OCI-LY7 (cell line): ENCODE measurements at regions not wholly inside any gene's neighbourhood (a gene's known extent, or its start where the extent isn't known, plus 50 kb on each side); places are given as distances from the start of the nearest gene placed in this dataset.

Experiments
- BruUV-seq: library from RNA; stranded (reverse); fragments of 400-500 nt; replicated peaks from 2 replicates; lab custom pipeline; 2021; lab: Mats Ljungman, UMichigan
- CTCF ChIA-PET: fragments of 300-600 bp; sonication (Branson Sonifier 250); formaldehyde crosslinking; loops from one replicate; lab custom pipeline; 2022; ENCODE audit warnings: antibody characterized with exemption; ENCODE audit not compliant: unreplicated experiment; lab: Charles Lee
- POLR2A ChIA-PET: fragments of 300-600 bp; sonication (Branson Sonifier 250); formaldehyde crosslinking; loops from one replicate; lab custom pipeline; 2022; ENCODE audit warnings: antibody characterized with exemption; lab: Charles Lee
- DNase-seq: peaks from one replicate; pipeline ENCODE4 v3.0.0-alpha.2; 2015; ENCODE audit warnings: low spot score
- H2AFZ ChIP-seq: fragments of 200-600 bp; sonication (generic), shearing (Covaris generic); 2 replicates; pipeline ENCODE4 v1.6.1; 2014; ENCODE audit warnings: mild to moderate bottlenecking, antibody characterized with exemption, low read length, moderate library complexity
- H3K27ac ChIP-seq: fragments of 200-600 bp; sonication (generic); 2 replicates; pipeline ENCODE4 v1.5.1; 2014; ENCODE audit warnings: mixed run types, low read depth, mild to moderate bottlenecking, moderate library complexity, low read length, inconsistent platforms; ENCODE audit not compliant: poor library complexity, severe bottlenecking
- H3K36me3 ChIP-seq: fragments of 200-600 bp; sonication (generic); 2 replicates; pipeline ENCODE4 v1.6.1; 2014; ENCODE audit warnings: mild to moderate bottlenecking, antibody characterized with exemption, low read length, moderate library complexity, mixed read lengths; ENCODE audit not compliant: insufficient read depth
- H3K4me1 ChIP-seq: fragments of 200-600 bp; sonication (generic); 2 replicates; pipeline ENCODE4 v1.5.1; 2014; ENCODE audit warnings: mild to moderate bottlenecking, low read length; ENCODE audit not compliant: insufficient read depth, poor library complexity, severe bottlenecking
- H3K4me2 ChIP-seq: fragments of 200-600 bp; sonication (generic); 2 replicates; pipeline ENCODE4 v1.6.1; 2014; ENCODE audit warnings: mild to moderate bottlenecking, low read length
- H3K4me3 ChIP-seq: fragments of 200-600 bp; sonication (generic); 2 replicates; pipeline ENCODE4 v1.5.1; 2014; ENCODE audit warnings: mild to moderate bottlenecking, low read depth, low read length; ENCODE audit not compliant: poor library complexity, severe bottlenecking
- H3K79me2 ChIP-seq: fragments of 200-600 bp; sonication (generic); 2 replicates; pipeline ENCODE4 v1.6.1; 2016; ENCODE audit warnings: low read depth, mild to moderate bottlenecking, low read length, moderate library complexity, mixed read lengths; ENCODE audit not compliant: insufficient read depth
- H3K9me2 ChIP-seq: fragments of 200-600 bp; sonication (generic); 2 replicates; pipeline ENCODE4 v1.6.1; 2016; ENCODE audit warnings: mild to moderate bottlenecking, low read length, mixed read lengths; ENCODE audit not compliant: insufficient read depth
- H3K9me3 ChIP-seq: fragments of 200-600 bp; sonication (generic); 2 replicates; pipeline ENCODE4 v1.6.1; 2014; ENCODE audit warnings: mild to moderate bottlenecking, mixed run types, low read length, mixed read lengths
- H4K20me1 ChIP-seq: fragments of 200-600 bp; sonication (generic); 2 replicates; pipeline ENCODE4 v1.6.1; 2014; ENCODE audit warnings: mild to moderate bottlenecking, antibody characterized with exemption, low read length, moderate library complexity, mixed read lengths; ENCODE audit not compliant: insufficient read depth
- EZH2phosphoT487 ChIP-seq: fragments of 200-600 bp; sonication (generic); IDR thresholded peaks from 2 replicates; pipeline ENCODE4 v1.6.1; 2018; ENCODE audit warnings: low read depth, borderline replicate concordance, mild to moderate bottlenecking, mixed run types, antibody characterized with exemption, low read length, moderate library complexity, mixed read lengths
- intact Hi-C: fragments of 100-400 bp; cut with micrococcal nuclease; formaldehyde crosslinking; loops from one replicate; pipeline ENCODE4 v1.10.0; 2022; ENCODE audit not compliant: unreplicated experiment
- TF ChIP-seq, protein P1 (sequence below): fragments of 200-600 bp; sonication (generic); conservative IDR thresholded peaks from 2 replicates; pipeline ENCODE4 v1.5.1; 2014; ENCODE audit warnings: mild to moderate bottlenecking, antibody characterized with exemption, low read length, moderate library complexity, mixed read lengths

- Histone ChIP-seq H3K36me3 (no peaks in the 10 kb centered on the region), H3K79me2 (no peaks in the 10 kb centered on the region), H4K20me1 (no peaks in the 10 kb centered on the region), H3K4me2 (no peak overlapping the region), H3K9me2 (no peaks in the 10 kb centered on the region), H3K4me3 (no peak overlapping the region), H3K4me1 (no peaks in the 10 kb centered on the region), H2AFZ (no peak overlapping the region), H3K27ac (no peak overlapping the region), H3K9me3 (no peaks in the 10 kb centered on the region)
- no peak for DNase-seq
- intact Hi-C loops: no loop called here
- BruUV-seq: no TSS peak
- ChIA-PET CTCF (no interaction called here), POLR2A (no interaction called here)
- TF ChIP-seq, protein P1, sequence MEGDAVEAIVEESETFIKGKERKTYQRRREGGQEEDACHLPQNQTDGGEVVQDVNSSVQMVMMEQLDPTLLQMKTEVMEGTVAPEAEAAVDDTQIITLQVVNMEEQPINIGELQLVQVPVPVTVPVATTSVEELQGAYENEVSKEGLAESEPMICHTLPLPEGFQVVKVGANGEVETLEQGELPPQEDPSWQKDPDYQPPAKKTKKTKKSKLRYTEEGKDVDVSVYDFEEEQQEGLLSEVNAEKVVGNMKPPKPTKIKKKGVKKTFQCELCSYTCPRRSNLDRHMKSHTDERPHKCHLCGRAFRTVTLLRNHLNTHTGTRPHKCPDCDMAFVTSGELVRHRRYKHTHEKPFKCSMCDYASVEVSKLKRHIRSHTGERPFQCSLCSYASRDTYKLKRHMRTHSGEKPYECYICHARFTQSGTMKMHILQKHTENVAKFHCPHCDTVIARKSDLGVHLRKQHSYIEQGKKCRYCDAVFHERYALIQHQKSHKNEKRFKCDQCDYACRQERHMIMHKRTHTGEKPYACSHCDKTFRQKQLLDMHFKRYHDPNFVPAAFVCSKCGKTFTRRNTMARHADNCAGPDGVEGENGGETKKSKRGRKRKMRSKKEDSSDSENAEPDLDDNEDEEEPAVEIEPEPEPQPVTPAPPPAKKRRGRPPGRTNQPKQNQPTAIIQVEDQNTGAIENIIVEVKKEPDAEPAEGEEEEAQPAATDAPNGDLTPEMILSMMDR: no peak
- no peak for TF ChIP-seq EZH2phosphoT487
Observed at GRCh38 chr7:114086914-114087652, 168.3 kb upstream of the PPP1R3A start.

DNA sequence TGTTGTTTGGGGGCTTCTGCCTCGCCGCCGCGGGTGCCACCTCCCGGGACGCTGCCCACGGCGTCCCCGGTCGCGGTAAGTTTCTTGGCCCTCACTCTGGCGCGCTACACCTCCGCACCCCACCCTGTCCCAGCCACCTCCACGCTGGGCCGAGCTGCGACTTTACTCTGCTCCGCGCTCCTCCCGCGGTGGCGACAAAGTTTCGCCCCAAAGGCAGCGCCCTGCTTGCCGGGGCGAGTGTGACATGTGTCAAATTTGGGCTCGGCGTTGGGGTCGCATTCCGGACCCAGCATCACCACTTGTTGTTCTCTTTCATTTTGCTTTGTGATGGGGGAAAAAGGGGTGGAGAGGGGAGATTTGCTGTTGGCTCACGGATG lies 167.7 kb upstream of the PPP1R3A start:
- no TSS peak for BruUV-seq
- no peak for DNase-seq
- H3K36me3 ChIP-seq: no peaks in the 10 kb centered on the region
- no peaks in the 10 kb centered on the region for H3K4me1 ChIP-seq
- H3K9me2 ChIP-seq: no peaks in the 10 kb centered on the region
- H4K20me1 ChIP-seq: no peaks in the 10 kb centered on the region
- H3K27ac ChIP-seq: no peak overlapping the region
- CTCF ChIA-PET: no interaction called here
- no peaks in the 10 kb centered on the region for H3K9me3 ChIP-seq
- no peak overlapping the region for H3K4me3 ChIP-seq
- intact Hi-C loops: no loop called here
- POLR2A ChIA-PET: no interaction called here
- H3K79me2 ChIP-seq: no peaks in the 10 kb centered on the region
- H3K4me2 ChIP-seq: no peak overlapping the region
- TF ChIP-seq EZH2phosphoT487: no peak
- TF ChIP-seq, protein P1: no peak
- H2AFZ ChIP-seq: no peak overlapping the region

DNA sequence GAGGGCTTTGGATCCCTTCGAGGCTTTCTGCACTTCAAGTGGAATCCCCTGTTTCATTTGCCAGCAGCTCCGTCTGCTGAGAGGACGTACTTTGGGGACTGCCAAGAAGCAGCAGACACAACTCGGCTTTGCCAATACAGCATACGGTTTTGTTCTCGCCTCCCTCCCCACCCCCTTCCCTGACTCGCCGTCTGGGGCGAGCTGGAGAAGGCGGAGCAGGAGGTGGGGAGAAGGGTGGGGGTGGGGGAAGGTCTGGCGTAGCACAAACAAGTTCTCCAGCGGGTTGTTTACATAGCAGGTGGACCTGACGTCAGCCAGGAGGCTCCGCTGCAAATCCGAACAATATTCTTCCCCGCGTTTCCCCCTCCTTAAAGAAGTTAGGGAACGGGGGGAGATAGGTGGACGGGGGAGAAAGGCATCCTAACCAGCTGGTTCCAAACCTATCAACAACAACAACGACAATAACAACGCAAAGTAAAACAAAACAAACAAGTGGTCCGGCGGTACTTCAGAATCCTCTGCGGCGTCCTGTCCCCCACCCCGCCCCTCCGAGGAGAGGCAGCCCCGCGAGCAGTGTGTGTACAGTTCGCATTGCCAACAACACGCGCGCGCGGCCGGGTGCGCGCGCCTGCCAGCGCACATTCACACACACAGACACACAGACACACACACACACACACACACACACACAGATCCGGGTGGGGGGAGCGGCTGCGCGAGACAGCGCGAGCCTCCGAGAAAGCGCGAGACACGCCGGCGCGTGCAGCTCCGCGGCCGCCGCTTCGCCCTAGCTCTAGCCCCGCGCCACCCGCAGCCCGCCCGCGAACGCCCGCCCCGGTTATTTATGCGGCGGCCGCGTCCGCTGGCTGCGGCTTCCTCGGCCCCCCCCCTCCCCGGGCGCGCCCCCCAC lies 167.0 kb upstream of the PPP1R3A start:
- Histone ChIP-seq H3K36me3 (no peaks in the 10 kb centered on the region), H3K4me3 (no peak overlapping the region), H4K20me1 (no peaks in the 10 kb centered on the region), H3K9me2 (no peaks in the 10 kb centered on the region), H3K9me3 (no peaks in the 10 kb centered on the region), H3K27ac (no peak overlapping the region), H3K4me1 (no peaks in the 10 kb centered on the region), H3K79me2 (no peaks in the 10 kb centered on the region), H3K4me2 (no peak overlapping the region), H2AFZ (no peak overlapping the region)
- ChIA-PET CTCF (no interaction called here), POLR2A (no interaction called here)
- DNase-seq: no peak
- intact Hi-C loops: no loop called here
- BruUV-seq: no TSS peak
- TF ChIP-seq, protein P1: no peak
- TF ChIP-seq EZH2phosphoT487: no peak
